ENCODE measurements at regions not wholly inside any gene's neighbourhood (a gene's known extent, or its start where the extent isn't known, plus 50 kb on each side); places are given as distances from the start of the nearest gene placed in this dataset.

DNA sequence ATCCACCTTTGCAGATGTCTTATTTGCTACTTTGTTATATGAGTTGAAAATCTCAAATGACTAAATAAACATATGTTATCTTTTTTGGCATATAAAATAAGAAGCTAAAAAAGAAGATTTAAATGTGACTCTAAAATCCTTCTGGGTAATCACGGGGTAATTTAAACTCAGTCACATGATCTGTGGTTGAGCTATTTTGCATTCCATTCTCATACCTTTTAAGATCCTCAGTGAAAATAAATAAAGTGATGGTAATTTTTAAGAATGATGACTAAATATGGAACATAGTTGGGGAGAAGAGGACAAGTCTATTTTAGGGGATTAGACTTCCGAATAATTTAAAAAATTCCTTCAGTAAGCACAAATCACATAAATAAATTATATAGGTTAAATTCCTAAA is 1076.8 kb downstream of the TUSC7 start:
- TF ChIP-seq, protein P1, sequence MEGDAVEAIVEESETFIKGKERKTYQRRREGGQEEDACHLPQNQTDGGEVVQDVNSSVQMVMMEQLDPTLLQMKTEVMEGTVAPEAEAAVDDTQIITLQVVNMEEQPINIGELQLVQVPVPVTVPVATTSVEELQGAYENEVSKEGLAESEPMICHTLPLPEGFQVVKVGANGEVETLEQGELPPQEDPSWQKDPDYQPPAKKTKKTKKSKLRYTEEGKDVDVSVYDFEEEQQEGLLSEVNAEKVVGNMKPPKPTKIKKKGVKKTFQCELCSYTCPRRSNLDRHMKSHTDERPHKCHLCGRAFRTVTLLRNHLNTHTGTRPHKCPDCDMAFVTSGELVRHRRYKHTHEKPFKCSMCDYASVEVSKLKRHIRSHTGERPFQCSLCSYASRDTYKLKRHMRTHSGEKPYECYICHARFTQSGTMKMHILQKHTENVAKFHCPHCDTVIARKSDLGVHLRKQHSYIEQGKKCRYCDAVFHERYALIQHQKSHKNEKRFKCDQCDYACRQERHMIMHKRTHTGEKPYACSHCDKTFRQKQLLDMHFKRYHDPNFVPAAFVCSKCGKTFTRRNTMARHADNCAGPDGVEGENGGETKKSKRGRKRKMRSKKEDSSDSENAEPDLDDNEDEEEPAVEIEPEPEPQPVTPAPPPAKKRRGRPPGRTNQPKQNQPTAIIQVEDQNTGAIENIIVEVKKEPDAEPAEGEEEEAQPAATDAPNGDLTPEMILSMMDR (IDR thresholded peaks at IDR 0.05; ENCODE audit: low read depth, low read length), result no peak
- DNase-seq (ENCODE audit: low read depth, low spot score), result no peak
- in situ Hi-C loops (cut with HindIII; ENCODE audit: low sequenced_read_pairs), result no loop called here
- no peak overlapping the region for H3K4me3 ChIP-seq (ENCODE audit: low read depth, low read length)

DNA sequence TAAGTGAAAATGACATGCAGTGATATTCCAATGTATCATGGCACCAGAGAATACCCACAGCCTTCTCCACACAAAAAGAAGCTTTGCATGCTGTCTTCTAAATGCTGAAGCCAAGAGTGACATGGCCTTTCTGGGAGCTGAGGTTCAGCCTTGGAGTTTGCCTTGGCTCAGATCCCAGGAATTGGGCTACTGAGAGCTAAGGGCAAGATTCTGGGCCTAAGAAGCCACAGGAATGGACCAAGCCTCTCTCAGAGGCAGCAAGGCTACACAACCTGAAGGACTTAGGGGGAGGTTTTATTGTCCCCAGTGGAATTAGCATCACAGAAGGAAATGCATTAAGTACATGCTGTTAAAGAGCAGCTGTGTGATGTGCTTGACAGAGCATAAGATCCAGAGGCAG is 1078.5 kb downstream of the TUSC7 start:
- TF ChIP-seq, protein P1 (IDR thresholded peaks at IDR 0.05; ENCODE audit: low read depth, low read length), result no peak
- DNase-seq (ENCODE audit: low read depth, low spot score), result peak; percentile 90
- in situ Hi-C loops (cut with HindIII; ENCODE audit: low sequenced_read_pairs), result no loop called here
- H3K4me3 ChIP-seq (ENCODE audit: low read depth, low read length), result no peak overlapping the region

DNA sequence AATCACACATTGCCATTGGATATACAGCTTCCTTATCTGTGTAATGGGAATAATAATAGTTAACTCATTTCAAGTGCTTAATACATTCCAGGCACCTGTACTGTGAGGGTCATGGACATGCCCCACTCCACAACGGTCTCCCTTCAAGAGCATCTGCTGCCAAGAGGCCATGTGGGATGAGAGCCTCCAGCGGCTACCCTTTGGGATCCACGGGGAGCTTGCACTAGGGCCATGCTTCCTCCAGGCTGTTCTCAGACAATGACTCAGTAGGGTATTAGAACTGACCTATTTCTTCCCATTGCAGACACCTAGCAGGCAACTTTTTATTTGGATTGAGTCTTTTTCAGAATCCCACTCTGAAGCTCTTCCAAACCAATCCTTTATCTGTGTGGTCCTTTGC is 1078.9 kb downstream of the TUSC7 start:
- in situ Hi-C loops (cut with HindIII; ENCODE audit: low sequenced_read_pairs), result no loop called here
- no peak overlapping the region for H3K4me3 ChIP-seq (ENCODE audit: low read depth, low read length)
- DNase-seq (ENCODE audit: low read depth, low spot score), result no peak
- TF ChIP-seq, protein P1 (IDR thresholded peaks at IDR 0.05; ENCODE audit: low read depth, low read length), result no peak

DNA sequence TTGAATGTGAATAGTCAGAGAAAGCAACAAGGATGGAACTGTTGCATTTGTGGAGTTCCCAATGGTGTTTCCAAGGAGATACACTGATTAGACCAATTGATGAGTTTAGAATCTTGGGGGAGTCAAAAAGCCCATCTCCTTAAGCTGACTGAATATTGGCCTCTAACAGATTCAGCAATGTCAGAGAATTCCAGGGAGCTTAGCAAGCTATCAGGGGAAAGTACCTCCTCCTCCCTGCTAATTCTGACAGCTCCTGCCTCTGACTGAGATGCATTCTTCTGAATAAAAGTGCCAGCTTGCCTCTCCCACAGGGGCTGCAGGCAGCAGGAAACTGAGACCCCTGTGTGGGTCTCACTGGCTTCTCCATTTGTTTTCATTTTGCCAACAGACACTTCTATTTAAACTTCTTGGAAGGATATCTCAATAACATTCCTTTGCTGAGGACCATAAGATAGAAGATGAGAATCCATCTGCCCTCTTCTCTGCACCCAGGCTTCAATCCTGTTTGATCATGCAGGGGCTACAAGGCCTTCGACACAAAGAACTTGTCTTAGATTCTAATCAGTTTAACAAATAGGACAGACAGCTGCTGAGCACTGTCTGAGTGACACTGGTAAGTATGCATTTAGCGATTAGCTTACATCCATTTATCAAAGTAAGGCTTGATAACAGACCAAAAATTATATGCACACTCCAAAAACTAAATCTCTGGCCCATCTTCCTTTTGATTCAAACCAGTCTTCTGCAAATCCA is 1080.8 kb downstream of the TUSC7 start:
- TF ChIP-seq, protein P1 (IDR thresholded peaks at IDR 0.05; ENCODE audit: low read depth, low read length), result no peak
- no peak for DNase-seq (ENCODE audit: low read depth, low spot score)
- no peak overlapping the region for H3K4me3 ChIP-seq (ENCODE audit: low read depth, low read length)
- in situ Hi-C loops (cut with HindIII; ENCODE audit: low sequenced_read_pairs), result no loop called here

DNA sequence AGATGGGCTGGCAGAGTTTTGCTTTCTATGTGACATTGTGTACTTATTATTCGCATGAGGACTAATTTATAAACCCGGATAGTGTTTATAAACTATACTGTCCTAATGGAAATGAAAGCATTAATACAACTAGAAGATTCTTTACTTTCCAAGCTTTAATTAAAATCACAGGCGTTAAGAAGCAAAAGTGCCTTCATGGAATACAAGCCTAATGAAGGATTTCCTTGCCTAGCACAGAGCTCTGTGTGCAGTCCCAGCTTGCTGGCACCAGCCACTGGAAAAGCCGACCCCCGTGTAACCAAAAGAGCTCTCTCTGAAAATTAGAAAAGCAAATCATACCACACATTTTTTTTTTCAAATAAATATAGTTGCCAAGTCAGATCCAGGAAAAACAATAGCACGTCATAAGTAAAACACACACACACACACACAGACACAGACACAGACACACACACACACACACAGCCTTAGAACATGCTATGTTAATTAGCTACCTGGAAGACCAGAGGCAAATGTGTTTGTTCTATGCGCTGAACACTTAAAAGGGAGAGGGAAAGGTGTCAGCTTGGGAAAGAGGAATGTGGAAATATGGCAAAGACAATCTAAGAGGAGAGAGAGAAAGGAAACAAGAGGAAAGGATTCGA is 1084.2 kb downstream of the TUSC7 start:
- H3K4me3 ChIP-seq (ENCODE audit: low read depth, low read length), result no peak overlapping the region
- in situ Hi-C loops (cut with HindIII; ENCODE audit: low sequenced_read_pairs), result no loop called here
- no peak for DNase-seq (ENCODE audit: low read depth, low spot score)
- TF ChIP-seq, protein P1 (IDR thresholded peaks at IDR 0.05; ENCODE audit: low read depth, low read length), result no peak

DNA sequence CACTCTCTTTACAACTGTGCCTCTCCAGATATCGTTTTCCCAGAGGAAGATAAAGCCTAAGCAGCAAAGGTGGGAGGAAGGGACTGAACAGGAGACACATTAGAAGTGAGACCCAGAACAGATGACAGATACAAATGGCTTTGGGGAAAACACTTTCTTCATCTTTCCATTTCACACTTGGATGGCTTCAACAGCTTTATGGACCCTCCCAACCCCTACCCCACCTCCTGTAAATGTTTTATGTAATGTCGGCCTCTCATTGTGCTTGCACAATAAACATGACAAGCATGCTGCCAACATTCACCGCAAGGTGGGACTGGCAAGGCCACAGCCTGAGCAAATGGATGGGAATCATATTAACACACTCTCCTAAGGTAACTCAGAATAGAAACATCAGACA is 1088.6 kb downstream of the TUSC7 start:
- no peak overlapping the region for H3K4me3 ChIP-seq (ENCODE audit: low read depth, low read length)
- DNase-seq (ENCODE audit: low read depth, low spot score), result no peak
- TF ChIP-seq, protein P1 (IDR thresholded peaks at IDR 0.05; ENCODE audit: low read depth, low read length), result no peak
- in situ Hi-C loops (cut with HindIII; ENCODE audit: low sequenced_read_pairs), result no loop called here

Data from astrocyte of the spinal cord (primary cell).